Neural cell (in vitro differentiated cells): ENCODE measurements at regions not wholly inside any gene's neighbourhood (a gene's known extent, or its start where the extent isn't known, plus 50 kb on each side); places are given as distances from the start of the nearest gene placed in this dataset.

ENCODE experiments used
- CTCF ChIP-seq: fragments of 450-650 bp; IDR thresholded peaks from 2 replicates; pipeline ENCODE4 v1.5.1; 2014; ENCODE audit warnings: antibody characterized with exemption, mild to moderate bottlenecking, moderate library complexity; ENCODE audit not compliant: poor library complexity, severe bottlenecking
- EP300 ChIP-seq: fragments of 450-650 bp; conservative IDR thresholded peaks from 2 replicates; pipeline ENCODE4 v1.6.1; 2014; ENCODE audit warnings: antibody characterized with exemption, mild to moderate bottlenecking, moderate library complexity; ENCODE audit not compliant: poor library complexity, severe bottlenecking
- EZH2 ChIP-seq: fragments of 200-600, 300-800 bp; shearing (Covaris generic), sonication (generic); IDR thresholded peaks from 2 replicates; pipeline ENCODE4 v1.6.1; 2014; ENCODE audit warnings: antibody characterized with exemption, low read length, borderline replicate concordance, mild to moderate bottlenecking; ENCODE audit not compliant: insufficient read depth, poor library complexity, severe bottlenecking
- POLR2AphosphoS5 ChIP-seq: IDR thresholded peaks from 2 replicates; pipeline ENCODE4 v1.6.1; 2012
- SMC3 ChIP-seq: fragments of 450-650 bp; conservative IDR thresholded peaks from 2 replicates; pipeline ENCODE4 v1.6.1; 2014; ENCODE audit warnings: antibody characterized with exemption, mild to moderate bottlenecking, moderate library complexity; ENCODE audit not compliant: poor library complexity

GRCh38 chr2:120511536-120511935, 165.6 kb downstream of the INHBB start:
- TF ChIP-seq CTCF (no peak), POLR2AphosphoS5 (no peak), SMC3 (no peak), EZH2 (no peak), EP300 (no peak)
